SK-N-SH treated with all-trans-retinoic acid at 6 μM for 48 hours (cell line): ENCODE measurements at regions not wholly inside any gene's neighbourhood (a gene's known extent, or its start where the extent isn't known, plus 50 kb on each side); places are given as distances from the start of the nearest gene placed in this dataset.

Experiments
- ATAC-seq: fragments of 200-7000 bp; cut with Tn5 transposase; 3 replicates; pipeline ENCODE4 v1.9.1; 2020; ENCODE audit warnings: mild to moderate bottlenecking, moderate library complexity
- ARNTL ChIP-seq: fragments of 450-650 bp; formaldehyde crosslinking; IDR thresholded peaks from 2 replicates; pipeline ENCODE4 v1.5.0; 2020; ENCODE audit warnings: low read depth, mild to moderate bottlenecking, moderate library complexity, borderline replicate concordance
- BACH2 ChIP-seq: fragments of 250-450 bp; sonication (Bioruptor Pico); IDR thresholded peaks from 2 replicates; pipeline ENCODE4 v1.9.0; 2021; ENCODE audit warnings: mild to moderate bottlenecking, borderline replicate concordance
- CSDC2 ChIP-seq: fragments of 250-450 bp; sonication (Bioruptor Pico); IDR thresholded peaks from 2 replicates; pipeline ENCODE4 v1.5.0; 2020; ENCODE audit warnings: mild to moderate bottlenecking, moderate library complexity
- ESRRG ChIP-seq: fragments of 250-450 bp; sonication (Bioruptor Pico); IDR thresholded peaks from 2 replicates; pipeline ENCODE4 v1.6.1; 2021; ENCODE audit warnings: mild to moderate bottlenecking
- GLIS3 ChIP-seq: fragments of 250-450 bp; sonication (Bioruptor Pico); IDR thresholded peaks from 2 replicates; pipeline ENCODE4 v1.5.0; 2020; ENCODE audit warnings: mild to moderate bottlenecking, moderate library complexity
- ISL1 ChIP-seq: fragments of 250-450 bp; sonication (Bioruptor Pico); IDR thresholded peaks from 2 replicates; pipeline ENCODE4 v2.1.2; 2022; ENCODE audit warnings: mild to moderate bottlenecking, moderate library complexity
- OSR1 ChIP-seq: fragments of 250-450 bp; sonication (Bioruptor Pico); IDR thresholded peaks from 2 replicates; pipeline ENCODE4 v1.8.0; 2022; ENCODE audit warnings: moderate library complexity, mild to moderate bottlenecking, inconsistent platforms
- POU6F1 ChIP-seq: fragments of 250-450 bp; sonication (Bioruptor Pico); IDR thresholded peaks from 2 replicates; pipeline ENCODE4 v1.8.0; 2021; ENCODE audit warnings: low read depth, mild to moderate bottlenecking, moderate library complexity, borderline replicate concordance
- PPARA ChIP-seq: fragments of 250-450 bp; sonication (Bioruptor Pico); IDR thresholded peaks from 2 replicates; pipeline ENCODE4 v1.5.0; 2020; ENCODE audit warnings: mild to moderate bottlenecking, borderline replicate concordance
- RARB ChIP-seq: fragments of 250-450 bp; sonication (Bioruptor Pico); IDR thresholded peaks from 2 replicates; pipeline ENCODE4 v1.8.0; 2021; ENCODE audit warnings: mild to moderate bottlenecking, moderate library complexity
- SNAI2 ChIP-seq: fragments of 250-450 bp; sonication (Bioruptor Pico); IDR thresholded peaks from 2 replicates; pipeline ENCODE4 v1.5.0; 2020; ENCODE audit warnings: mild to moderate bottlenecking, moderate library complexity
- TCF4 ChIP-seq: fragments of 250-450 bp; sonication (Bioruptor Pico); IDR thresholded peaks from 2 replicates; pipeline ENCODE4 v1.8.0; 2021; ENCODE audit warnings: mild to moderate bottlenecking, moderate library complexity, borderline replicate concordance
- TOX ChIP-seq: fragments of 250-450 bp; sonication (Bioruptor Pico); IDR thresholded peaks from 2 replicates; pipeline ENCODE4 v1.8.0; 2021; ENCODE audit warnings: mild to moderate bottlenecking, moderate library complexity, borderline replicate concordance
- ZC3H10 ChIP-seq: fragments of 250-450 bp; sonication (Bioruptor Pico); IDR thresholded peaks from 2 replicates; pipeline ENCODE4 v1.5.1; 2021; ENCODE audit warnings: mild to moderate bottlenecking, moderate library complexity
- ZFP3 ChIP-seq: fragments of 250-450 bp; sonication (Bioruptor Pico); IDR thresholded peaks from 2 replicates; pipeline ENCODE4 v1.5.0; 2020; ENCODE audit warnings: mild to moderate bottlenecking, moderate library complexity
- ZFP30 ChIP-seq: fragments of 450-650 bp; formaldehyde crosslinking; IDR thresholded peaks from 2 replicates; pipeline ENCODE4 v1.5.0; 2022; ENCODE audit warnings: mild to moderate bottlenecking, moderate library complexity
- ZNF565 ChIP-seq: fragments of 450-650 bp; formaldehyde crosslinking; conservative IDR thresholded peaks from 2 replicates; pipeline ENCODE4 v1.5.0; 2020; ENCODE audit warnings: low read depth, mild to moderate bottlenecking, moderate library complexity
- ZNF70 ChIP-seq: fragments of 450-650 bp; formaldehyde crosslinking; IDR thresholded peaks from 2 replicates; pipeline ENCODE4 v1.5.0; 2020; ENCODE audit warnings: mild to moderate bottlenecking, moderate library complexity
- ZNF8 ChIP-seq: fragments of 450-650 bp; formaldehyde crosslinking; IDR thresholded peaks from 2 replicates; pipeline ENCODE4 v1.5.0; 2020; ENCODE audit warnings: mild to moderate bottlenecking, moderate library complexity
- TF ChIP-seq, protein P1 (sequence below): fragments of 250-450 bp; sonication (Bioruptor Pico); IDR thresholded peaks from 2 replicates; pipeline ENCODE4 v1.5.1; 2020; ENCODE audit warnings: low read depth, mild to moderate bottlenecking, moderate library complexity
- TF ChIP-seq, protein P2 (sequence below): fragments of 250-450 bp; sonication (Bioruptor Pico); IDR thresholded peaks from 2 replicates; pipeline ENCODE4 v1.5.0; 2020; ENCODE audit warnings: mild to moderate bottlenecking, moderate library complexity
- TF ChIP-seq, protein P3 (sequence below): fragments of 250-450 bp; sonication (Bioruptor Pico); IDR thresholded peaks from 2 replicates; pipeline ENCODE4 v1.8.0; 2020; ENCODE audit warnings: mild to moderate bottlenecking, moderate library complexity, borderline replicate concordance
- TF ChIP-seq, protein P4 (sequence below): fragments of 250-450 bp; sonication (Bioruptor Pico); IDR thresholded peaks from 2 replicates; pipeline ENCODE4 v1.5.1; 2021; ENCODE audit warnings: mild to moderate bottlenecking, moderate library complexity

DNA sequence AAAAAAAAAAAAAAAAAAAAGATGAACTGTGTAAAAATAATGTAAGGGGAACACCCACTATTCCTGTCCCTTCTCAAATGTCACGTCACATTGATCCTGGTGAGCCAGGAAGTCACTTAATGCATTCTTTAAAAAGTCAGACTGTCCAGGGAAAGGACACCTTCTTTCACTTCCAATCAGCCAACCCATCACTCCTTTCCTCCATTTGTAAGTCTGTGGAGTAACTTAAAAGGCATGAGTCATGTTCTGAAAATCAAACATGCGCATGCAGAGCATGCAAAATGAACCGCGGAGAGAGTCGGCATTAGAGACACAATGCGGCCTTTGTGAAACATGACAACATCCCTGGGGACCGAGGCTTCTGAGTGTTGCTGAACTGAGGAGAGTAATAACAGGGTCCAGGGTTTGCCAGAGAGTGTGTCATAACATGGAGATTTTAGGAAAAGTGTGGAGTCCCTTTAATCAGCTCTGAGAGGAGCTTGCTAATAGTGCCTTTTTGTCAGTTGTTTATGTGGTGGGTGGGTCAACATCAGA lies 77.6 kb upstream of the SEMA6A start:
- ATAC-seq, result no peak
- TF ChIP-seq TOX (CRISPR knock-in tag), result no peak
- peak; percentile 96 for TF ChIP-seq ISL1
- TF ChIP-seq, protein P1, sequence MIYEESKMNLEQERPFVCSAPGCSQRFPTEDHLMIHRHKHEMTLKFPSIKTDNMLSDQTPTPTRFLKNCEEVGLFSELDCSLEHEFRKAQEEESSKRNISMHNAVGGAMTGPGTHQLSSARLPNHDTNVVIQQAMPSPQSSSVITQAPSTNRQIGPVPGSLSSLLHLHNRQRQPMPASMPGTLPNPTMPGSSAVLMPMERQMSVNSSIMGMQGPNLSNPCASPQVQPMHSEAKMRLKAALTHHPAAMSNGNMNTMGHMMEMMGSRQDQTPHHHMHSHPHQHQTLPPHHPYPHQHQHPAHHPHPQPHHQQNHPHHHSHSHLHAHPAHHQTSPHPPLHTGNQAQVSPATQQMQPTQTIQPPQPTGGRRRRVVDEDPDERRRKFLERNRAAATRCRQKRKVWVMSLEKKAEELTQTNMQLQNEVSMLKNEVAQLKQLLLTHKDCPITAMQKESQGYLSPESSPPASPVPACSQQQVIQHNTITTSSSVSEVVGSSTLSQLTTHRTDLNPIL (CRISPR knock-in tag), result peak; percentile 73
- 0 out of 2 replicates have a peak, but pooled peaks have one; percentile 15 for TF ChIP-seq GLIS3 (CRISPR knock-in tag)

- no peak for ATAC-seq
Observed at GRCh38 chr5:116651653-116652052, 77.0 kb upstream of the SEMA6A start.

GRCh38 chr5:116650964-116651363 lies 76.3 kb upstream of the SEMA6A start:
- no peak for ATAC-seq
- no peak for TF ChIP-seq PPARA (CRISPR knock-in tag)
- no peak for TF ChIP-seq ARNTL
- TF ChIP-seq CSDC2 (CRISPR knock-in tag), result no peak
- no peak for TF ChIP-seq ZNF8 (CRISPR knock-in tag)
- TF ChIP-seq ZNF565, result no peak
- no peak for TF ChIP-seq SNAI2 (CRISPR knock-in tag)
- TF ChIP-seq RARB, result no peak
- TF ChIP-seq, protein P2, sequence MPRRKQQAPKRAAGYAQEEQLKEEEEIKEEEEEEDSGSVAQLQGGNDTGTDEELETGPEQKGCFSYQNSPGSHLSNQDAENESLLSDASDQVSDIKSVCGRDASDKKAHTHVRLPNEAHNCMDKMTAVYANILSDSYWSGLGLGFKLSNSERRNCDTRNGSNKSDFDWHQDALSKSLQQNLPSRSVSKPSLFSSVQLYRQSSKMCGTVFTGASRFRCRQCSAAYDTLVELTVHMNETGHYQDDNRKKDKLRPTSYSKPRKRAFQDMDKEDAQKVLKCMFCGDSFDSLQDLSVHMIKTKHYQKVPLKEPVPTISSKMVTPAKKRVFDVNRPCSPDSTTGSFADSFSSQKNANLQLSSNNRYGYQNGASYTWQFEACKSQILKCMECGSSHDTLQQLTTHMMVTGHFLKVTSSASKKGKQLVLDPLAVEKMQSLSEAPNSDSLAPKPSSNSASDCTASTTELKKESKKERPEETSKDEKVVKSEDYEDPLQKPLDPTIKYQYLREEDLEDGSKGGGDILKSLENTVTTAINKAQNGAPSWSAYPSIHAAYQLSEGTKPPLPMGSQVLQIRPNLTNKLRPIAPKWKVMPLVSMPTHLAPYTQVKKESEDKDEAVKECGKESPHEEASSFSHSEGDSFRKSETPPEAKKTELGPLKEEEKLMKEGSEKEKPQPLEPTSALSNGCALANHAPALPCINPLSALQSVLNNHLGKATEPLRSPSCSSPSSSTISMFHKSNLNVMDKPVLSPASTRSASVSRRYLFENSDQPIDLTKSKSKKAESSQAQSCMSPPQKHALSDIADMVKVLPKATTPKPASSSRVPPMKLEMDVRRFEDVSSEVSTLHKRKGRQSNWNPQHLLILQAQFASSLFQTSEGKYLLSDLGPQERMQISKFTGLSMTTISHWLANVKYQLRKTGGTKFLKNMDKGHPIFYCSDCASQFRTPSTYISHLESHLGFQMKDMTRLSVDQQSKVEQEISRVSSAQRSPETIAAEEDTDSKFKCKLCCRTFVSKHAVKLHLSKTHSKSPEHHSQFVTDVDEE (CRISPR knock-in tag), result no peak
- no peak for TF ChIP-seq POU6F1 (CRISPR knock-in tag)
- TF ChIP-seq, protein P1 (CRISPR knock-in tag), result no peak
- TF ChIP-seq, protein P3, sequence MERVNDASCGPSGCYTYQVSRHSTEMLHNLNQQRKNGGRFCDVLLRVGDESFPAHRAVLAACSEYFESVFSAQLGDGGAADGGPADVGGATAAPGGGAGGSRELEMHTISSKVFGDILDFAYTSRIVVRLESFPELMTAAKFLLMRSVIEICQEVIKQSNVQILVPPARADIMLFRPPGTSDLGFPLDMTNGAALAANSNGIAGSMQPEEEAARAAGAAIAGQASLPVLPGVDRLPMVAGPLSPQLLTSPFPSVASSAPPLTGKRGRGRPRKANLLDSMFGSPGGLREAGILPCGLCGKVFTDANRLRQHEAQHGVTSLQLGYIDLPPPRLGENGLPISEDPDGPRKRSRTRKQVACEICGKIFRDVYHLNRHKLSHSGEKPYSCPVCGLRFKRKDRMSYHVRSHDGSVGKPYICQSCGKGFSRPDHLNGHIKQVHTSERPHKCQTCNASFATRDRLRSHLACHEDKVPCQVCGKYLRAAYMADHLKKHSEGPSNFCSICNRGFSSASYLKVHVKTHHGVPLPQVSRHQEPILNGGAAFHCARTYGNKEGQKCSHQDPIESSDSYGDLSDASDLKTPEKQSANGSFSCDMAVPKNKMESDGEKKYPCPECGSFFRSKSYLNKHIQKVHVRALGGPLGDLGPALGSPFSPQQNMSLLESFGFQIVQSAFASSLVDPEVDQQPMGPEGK, result no peak
- TF ChIP-seq ZC3H10 (CRISPR knock-in tag), result no peak
- TF ChIP-seq ZFP30, result no peak
- no peak for TF ChIP-seq ZFP3 (CRISPR knock-in tag)
- TF ChIP-seq ISL1, result no peak
- TF ChIP-seq TCF4 (CRISPR knock-in tag), result no peak
- no peak for TF ChIP-seq ESRRG
- TF ChIP-seq BACH2 (CRISPR knock-in tag), result no peak

More at GRCh38 chr5:116651653-116652052, 77.0 kb upstream of the SEMA6A start:
- TF ChIP-seq ZNF565 (no peak), ZNF70 (CRISPR knock-in tag) (no peak)

DNA sequence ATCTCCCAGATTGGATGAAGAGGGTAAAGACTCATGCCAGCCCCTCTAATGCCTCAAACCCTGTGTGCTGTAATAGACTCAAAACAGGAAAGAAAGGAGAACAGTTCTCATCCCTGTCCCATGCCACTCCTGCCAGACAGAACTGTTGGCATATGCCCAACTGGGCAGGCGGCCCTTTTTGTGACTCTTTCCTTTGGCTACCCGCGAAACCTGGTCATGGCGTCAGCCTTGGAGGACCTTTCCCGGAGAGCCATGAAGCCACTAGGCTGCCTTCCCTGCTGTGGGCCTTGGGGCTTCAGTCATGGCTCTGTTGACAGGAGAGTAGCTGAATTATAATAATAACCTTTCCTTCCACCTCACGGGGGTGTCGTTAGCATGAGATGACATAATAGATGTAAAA lies 75.9 kb upstream of the SEMA6A start:
- TF ChIP-seq OSR1 (CRISPR knock-in tag) (no peak), TCF4 (CRISPR knock-in tag) (no peak), TOX (CRISPR knock-in tag) (no peak), ZFP3 (CRISPR knock-in tag) (no peak), CSDC2 (CRISPR knock-in tag) (no peak), ESRRG (no peak)
- TF ChIP-seq, protein P2 (CRISPR knock-in tag), result no peak
- TF ChIP-seq, protein P4, sequence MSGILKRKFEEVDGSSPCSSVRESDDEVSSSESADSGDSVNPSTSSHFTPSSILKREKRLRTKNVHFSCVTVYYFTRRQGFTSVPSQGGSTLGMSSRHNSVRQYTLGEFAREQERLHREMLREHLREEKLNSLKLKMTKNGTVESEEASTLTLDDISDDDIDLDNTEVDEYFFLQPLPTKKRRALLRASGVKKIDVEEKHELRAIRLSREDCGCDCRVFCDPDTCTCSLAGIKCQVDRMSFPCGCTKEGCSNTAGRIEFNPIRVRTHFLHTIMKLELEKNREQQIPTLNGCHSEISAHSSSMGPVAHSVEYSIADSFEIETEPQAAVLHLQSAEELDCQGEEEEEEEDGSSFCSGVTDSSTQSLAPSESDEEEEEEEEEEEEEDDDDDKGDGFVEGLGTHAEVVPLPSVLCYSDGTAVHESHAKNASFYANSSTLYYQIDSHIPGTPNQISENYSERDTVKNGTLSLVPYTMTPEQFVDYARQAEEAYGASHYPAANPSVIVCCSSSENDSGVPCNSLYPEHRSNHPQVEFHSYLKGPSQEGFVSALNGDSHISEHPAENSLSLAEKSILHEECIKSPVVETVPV (CRISPR knock-in tag), result no peak
- ATAC-seq, result no peak
